Cardiac muscle cell (in vitro differentiated cells and primary cell): ENCODE measurements at regions not wholly inside any gene's neighbourhood (a gene's known extent, or its start where the extent isn't known, plus 50 kb on each side); places are given as distances from the start of the nearest gene placed in this dataset.

ENCODE experiments used
- DNase-seq, 2 donors: peaks; one replicate each; pipeline versions ENCODE4 v3.0.0 to v3.0.0-alpha.2; 2010 to 2017; ENCODE audit warnings: low read depth in 1 of 2, low spot score in 1 of 2
- H3K27ac ChIP-seq: fragments of 200-600 bp; sonication (generic); 2 replicates; pipeline ENCODE4 v1.5.1; 2016
- H3K27me3 ChIP-seq: fragments of 200-600 bp; sonication (generic); 2 replicates; pipeline ENCODE4 v1.6.0; 2016; ENCODE audit warnings: control low read depth
- H3K36me3 ChIP-seq: fragments of 200-600 bp; sonication (generic); 2 replicates; pipeline ENCODE4 v1.5.1; 2016; ENCODE audit warnings: control low read depth
- H3K4me1 ChIP-seq: fragments of 200-600 bp; sonication (generic); 2 replicates; pipeline ENCODE4 v1.8.1; 2017; ENCODE audit warnings: low read depth, mild to moderate bottlenecking, mixed run types
- H3K4me3 ChIP-seq: fragments of 200-600 bp; sonication (generic); 2 replicates; pipeline ENCODE4 v1.5.1; 2016; ENCODE audit warnings: mild to moderate bottlenecking
- H3K9me3 ChIP-seq: fragments of 200-600 bp; sonication (generic); 2 replicates; pipeline ENCODE4 v1.5.1; 2017; ENCODE audit warnings: low read depth, mild to moderate bottlenecking, control low read depth
- CTCF ChIP-seq: IDR thresholded peaks from 2 replicates; pipeline ENCODE4 v1.5.1; 2012; ENCODE audit warnings: low read depth, mild to moderate bottlenecking, low read length

- Histone ChIP-seq H3K4me3 (no peak overlapping the region), H3K36me3 (no peaks in the 10 kb centered on the region), H3K4me1 (no peaks in the 10 kb centered on the region), H3K27me3 (no peaks in the 10 kb centered on the region), H3K27ac (no peak overlapping the region), H3K9me3 (no peaks in the 10 kb centered on the region)
- no peak for TF ChIP-seq CTCF
- DNase-seq, result no peak
These were observed 312.4 kb downstream of the FOXG1 start for GRCh38 chr14:29078810-29079522.

- H3K36me3 ChIP-seq, result no peaks in the 10 kb centered on the region
- H3K27me3 ChIP-seq, result no peaks in the 10 kb centered on the region
- DNase-seq, result peak; percentile 14 to 45
- peak; percentile 47 for TF ChIP-seq CTCF
- no peak overlapping the region for H3K4me3 ChIP-seq
- no peaks in the 10 kb centered on the region for H3K4me1 ChIP-seq
- no peak overlapping the region for H3K27ac ChIP-seq
- H3K9me3 ChIP-seq, result no peaks in the 10 kb centered on the region
These were observed 319.0 kb downstream of the FOXG1 start for GRCh38 chr14:29085546-29085945.

- no peak overlapping the region for H3K4me3 ChIP-seq
- H3K9me3 ChIP-seq, result no peaks in the 10 kb centered on the region
- DNase-seq, result no peak
- no peaks in the 10 kb centered on the region for H3K36me3 ChIP-seq
- H3K4me1 ChIP-seq, result no peaks in the 10 kb centered on the region
- TF ChIP-seq CTCF, result no peak
- H3K27ac ChIP-seq, result no peak overlapping the region
- H3K27me3 ChIP-seq, result no peaks in the 10 kb centered on the region
These were observed 323.3 kb downstream of the FOXG1 start for GRCh38 chr14:29089849-29090248.

- DNase-seq, result no peak
- H3K36me3 ChIP-seq, result no peaks in the 10 kb centered on the region
- TF ChIP-seq CTCF, result no peak
These were observed 325.5 kb downstream of the FOXG1 start for GRCh38 chr14:29092121-29092520.

GRCh38 chr14:29097476-29097875 lies 330.9 kb downstream of the FOXG1 start:
- TF ChIP-seq CTCF, result no peak
- H3K9me3 ChIP-seq, result no peaks in the 10 kb centered on the region
- no peak overlapping the region for H3K4me3 ChIP-seq
- H3K27me3 ChIP-seq, result no peaks in the 10 kb centered on the region
- no peaks in the 10 kb centered on the region for H3K36me3 ChIP-seq
- H3K27ac ChIP-seq, result no peak overlapping the region
- DNase-seq, result no peak
- H3K4me1 ChIP-seq, result no peaks in the 10 kb centered on the region

More at GRCh38 chr14:29092121-29092520, 325.5 kb downstream of the FOXG1 start:
- Histone ChIP-seq H3K9me3 (no peaks in the 10 kb centered on the region), H3K4me3 (no peak overlapping the region), H3K27me3 (no peaks in the 10 kb centered on the region), H3K4me1 (no peaks in the 10 kb centered on the region), H3K27ac (no peak overlapping the region)
